GM21825 (cell line): ENCODE measurements at regions not wholly inside any gene's neighbourhood (a gene's known extent, or its start where the extent isn't known, plus 50 kb on each side); places are given as distances from the start of the nearest gene placed in this dataset.
"Not testable (repeated sequence)": the region's sequence is repeated elsewhere in the genome, so short reads cannot be mapped to it uniquely, and the experiment has no call there.

ENCODE experiments used
- ATAC-seq: cut with Tn5 transposase; IDR thresholded peaks from one replicate; pipeline ENCODE4 v1.9.1; 2021; ENCODE audit warnings: mild to moderate bottlenecking, moderate library complexity; ENCODE audit not compliant: unreplicated experiment

DNA sequence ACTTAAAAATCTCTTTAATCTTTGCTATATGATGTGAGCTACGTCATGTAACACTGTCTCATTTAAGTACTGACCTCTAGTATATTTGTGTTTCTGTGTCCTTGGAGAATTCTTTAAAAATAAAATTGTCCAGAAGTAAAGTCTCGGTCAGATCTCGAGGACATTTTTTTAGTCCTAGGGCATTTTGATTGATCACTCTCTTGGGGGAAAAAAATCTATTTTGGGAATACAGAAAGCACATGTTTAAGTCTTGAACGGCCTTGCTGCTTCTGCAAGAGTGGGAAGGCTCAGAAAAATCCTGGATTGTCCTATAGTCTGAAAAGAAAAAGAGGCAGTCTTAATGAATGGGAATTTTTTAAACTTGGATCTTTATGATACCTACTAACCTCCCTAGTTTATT is 234.3 kb downstream of the UTRN start:
- ATAC-seq: no peak

DNA sequence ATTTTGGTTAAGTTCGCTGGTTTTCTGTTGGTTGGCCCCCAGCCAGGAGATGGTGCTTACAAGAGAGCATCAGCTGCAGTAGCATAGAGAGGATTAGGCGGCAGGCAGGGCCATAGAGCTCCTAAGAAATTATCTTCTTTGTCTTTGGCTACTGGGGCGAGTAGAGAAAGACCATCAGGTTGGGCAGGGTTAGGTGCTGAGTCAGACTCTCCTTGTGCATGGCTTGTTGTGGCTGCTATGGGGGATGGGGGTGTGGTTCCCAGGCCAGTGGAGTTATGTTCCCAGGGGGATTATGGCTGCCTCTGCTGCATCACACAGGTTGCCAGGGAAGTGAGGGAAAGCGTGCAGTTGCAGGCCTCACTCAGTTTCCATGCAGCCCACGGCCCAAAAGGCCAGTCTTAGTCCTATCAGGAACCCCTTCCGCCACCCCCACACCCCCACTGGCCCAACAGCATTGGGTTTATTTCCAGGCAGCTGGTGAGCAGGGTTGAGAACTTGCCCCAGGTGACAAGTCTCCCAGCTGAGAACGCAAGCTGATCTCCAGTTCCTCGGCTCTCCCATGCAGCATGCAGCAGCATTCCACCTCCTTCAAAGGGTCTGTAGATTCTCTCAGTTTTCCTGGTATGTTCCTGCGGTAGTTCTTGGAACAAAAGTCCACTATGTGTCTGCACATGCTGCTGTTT is 243.7 kb downstream of the UTRN start:
- no peak for ATAC-seq

DNA sequence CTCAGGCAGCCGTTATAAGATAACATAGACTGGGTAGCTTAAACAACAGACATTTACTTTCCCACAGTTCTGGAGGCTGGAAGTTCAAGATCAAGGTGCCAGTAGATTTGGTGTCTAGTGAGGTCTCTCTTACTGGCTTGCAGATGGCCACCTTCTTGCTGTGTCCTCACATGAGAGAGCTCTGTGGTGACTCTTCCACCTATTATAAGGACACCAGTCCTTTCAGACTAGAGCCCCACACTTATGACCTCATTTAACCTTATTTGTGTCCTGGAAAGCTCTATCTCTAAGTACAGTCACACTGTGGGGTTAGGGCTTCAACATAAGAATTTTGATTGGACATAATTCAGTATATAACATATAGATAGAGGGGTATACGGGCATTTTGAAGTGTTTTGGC is 245.0 kb downstream of the UTRN start:
- no peak for ATAC-seq

DNA sequence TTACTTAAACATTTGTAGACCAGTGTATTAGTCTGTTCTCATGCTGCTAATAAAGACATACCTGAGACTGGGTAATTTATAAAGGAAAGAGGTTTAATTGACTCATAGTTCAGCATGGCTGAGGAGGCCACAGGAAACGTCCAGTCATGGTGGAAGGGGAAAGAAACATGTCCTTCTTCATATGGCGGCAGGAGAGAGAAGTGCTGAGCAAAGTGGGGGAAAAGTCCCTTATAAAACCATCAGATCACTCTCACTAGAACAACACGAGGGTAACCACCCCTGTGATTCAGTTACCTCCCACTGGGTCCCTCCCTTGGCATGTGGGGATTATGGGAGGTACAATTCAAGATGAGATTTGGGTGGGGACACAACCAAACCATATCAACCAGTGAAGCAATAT is 247.1 kb downstream of the UTRN start:
- not testable (repeated sequence) for ATAC-seq

DNA sequence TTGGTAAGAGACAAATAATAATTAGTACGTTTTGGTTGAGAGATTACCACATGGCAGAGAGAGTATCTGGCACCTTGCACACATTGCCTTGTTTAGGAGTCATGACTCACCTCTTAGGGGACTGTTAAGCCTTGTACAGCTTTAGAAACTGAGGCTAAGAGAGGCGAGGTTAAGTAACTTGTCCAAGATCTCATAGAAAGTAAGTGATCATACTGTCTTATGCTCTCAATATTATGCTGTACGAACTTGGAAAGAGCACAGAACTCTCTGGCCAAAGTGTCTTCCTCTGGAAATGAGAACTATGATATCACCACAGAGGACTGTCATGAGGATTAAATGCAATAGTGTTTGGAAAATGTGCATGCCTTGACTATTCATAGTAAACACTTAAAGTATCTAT is 249.0 kb downstream of the UTRN start:
- no peak for ATAC-seq

DNA sequence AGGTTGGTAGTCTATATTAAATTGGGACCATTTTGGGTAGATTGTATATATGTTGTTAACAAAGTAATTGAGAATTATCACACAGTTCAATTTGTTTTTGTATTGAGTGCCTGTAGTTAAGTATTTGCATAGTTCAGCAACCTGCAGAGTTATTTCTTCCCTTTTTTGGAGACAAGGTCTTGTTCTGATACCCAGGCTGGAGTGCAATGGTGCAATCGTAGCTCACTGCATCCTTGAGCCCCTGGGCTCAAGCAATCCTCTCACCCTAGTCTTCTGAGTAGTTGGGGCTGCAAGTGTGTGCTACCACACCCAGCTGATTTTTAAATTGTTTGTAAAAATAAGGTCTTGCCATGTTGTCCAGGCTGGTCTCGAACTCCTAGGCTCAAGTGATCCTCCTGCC is 250.5 kb downstream of the UTRN start:
- ATAC-seq: no peak

DNA sequence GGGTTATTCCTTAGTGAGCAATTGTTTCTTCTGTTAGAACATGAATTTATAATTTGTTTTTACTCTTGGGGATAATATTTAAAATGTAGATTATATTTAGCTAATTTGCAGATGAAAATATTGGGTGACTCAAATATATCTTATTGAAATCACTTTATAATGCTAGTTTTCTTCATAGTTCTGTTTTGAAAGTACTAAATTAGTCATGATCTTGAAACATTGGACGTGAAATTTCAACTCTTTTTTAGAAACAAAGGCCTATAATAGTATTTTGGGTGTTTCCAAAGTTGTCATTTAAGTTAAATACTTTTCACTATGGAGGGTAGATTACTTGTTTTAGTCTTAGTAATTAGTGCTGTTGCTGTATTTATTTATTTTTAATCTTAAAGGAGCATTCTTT is 250.9 kb downstream of the UTRN start:
- no peak for ATAC-seq

DNA sequence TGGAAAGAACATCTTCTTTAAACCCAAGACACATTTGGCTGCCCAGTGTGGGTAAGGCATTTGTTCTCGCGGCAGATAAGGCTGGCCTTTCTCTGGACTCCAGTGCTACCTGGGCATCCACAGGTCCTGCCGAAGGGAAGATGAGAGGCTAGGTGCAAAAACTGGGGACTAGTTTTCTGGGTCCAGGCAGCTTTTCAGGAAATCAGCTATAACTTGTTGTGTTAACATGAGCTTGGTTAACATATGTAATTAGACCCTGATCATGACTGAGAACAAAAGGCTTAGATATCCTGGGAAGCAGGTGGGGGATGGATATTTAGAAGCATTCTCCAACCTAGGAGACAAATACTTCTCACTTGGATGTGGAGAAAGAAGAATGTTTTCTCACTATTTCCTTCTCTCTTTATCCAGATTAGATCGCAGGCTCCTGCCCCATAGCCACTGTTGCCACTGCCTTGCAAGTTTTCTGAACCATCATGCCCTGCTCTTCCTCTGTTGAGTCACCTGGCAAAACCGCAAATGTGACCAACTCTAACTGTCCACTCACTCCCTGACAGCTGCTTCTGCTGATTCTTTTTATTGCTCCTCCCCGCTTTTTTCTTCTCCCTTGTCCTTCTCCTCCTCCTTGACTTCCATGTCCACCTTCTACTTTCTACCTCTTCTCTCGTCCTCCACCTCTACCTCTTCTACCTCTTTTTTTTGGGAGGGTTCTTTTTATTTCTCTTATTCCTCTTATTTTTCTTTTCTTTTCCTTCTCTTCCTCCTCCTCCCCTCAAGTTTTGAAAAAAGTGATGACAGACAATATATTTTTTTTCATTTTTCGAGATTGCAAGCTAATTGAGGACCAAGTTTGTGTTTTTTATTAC is 258.1 kb downstream of the UTRN start:
- no peak for ATAC-seq

DNA sequence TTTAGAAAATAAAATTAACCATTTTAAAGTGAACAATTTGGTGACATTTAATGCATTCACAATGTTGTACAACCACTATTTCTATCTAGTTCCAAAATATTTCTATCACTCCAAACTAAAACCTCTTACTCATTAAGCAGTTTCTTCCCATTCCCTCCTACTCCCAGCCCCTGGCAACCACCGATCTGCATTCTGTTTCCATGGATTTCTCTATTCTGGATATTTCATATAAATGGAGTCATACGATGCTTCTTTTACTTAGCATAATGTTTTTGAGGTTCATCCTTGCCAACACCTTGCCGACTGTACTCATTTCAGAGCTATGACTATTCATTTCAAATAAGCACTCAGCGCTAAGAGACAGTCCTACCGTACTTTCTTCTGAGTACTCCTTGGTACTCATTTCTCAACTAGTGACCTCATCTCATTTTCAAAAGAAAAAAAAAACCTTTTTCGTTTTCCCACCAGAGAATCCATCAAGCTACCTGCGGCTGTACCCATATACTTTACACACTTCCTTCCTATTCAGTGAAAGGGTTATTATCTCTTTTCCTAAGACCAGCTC is 259.2 kb downstream of the UTRN start:
- ATAC-seq: no peak

DNA sequence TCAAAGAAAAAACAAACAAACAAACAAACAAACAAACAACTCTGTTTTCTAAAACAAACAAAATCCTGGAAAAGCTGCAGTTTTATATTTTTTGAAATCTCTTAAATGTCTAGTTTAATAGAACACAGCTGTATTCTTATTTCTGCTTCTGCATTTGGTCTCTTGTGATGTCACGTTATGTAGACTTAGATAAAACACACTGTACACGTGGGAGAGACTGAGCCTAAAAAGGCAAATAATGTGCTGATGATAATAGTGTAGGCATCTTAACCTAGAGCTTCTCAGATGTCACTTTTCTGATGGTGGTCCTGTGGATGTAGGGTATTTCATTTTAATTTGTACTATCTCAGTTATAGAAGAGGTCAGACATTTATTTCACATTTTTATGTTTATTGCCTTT is 261.7 kb downstream of the UTRN start:
- no peak for ATAC-seq

DNA sequence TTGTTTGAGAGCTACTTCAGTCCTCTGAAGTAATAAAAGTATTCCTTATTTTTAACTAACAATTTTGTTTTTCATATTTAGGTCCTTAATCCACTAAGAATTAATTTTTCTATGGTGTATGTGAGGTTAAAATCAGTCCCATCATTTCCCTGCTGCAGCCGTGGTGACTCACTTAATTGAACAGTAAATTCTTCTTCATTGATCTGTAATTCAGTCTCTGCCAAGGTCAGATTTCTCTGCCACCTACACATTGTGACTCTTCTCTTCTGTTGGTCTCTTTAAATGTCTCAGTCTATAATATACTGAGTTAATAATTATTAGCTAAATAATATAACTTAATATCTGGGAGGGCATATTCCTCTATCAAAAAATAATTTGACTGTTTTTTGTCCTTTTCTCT is 262.3 kb downstream of the UTRN start:
- ATAC-seq: no peak

DNA sequence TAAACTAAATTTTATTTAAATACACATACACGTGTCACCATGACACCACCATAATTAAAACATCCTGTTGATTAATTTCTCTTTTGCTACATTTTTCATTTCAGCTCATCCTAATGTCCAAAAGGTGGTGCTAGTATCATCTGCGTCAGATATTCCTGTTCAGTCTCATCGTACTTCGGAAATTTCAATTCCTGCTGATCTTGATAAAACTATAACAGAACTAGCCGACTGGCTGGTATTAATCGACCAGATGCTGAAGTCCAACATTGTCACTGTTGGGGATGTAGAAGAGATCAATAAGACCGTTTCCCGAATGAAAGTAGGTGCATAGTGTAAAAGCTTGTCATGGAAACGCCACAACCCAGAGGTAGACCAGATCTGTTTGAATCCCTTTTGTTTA is 263.4 kb downstream of the UTRN start:
- no peak for ATAC-seq

DNA sequence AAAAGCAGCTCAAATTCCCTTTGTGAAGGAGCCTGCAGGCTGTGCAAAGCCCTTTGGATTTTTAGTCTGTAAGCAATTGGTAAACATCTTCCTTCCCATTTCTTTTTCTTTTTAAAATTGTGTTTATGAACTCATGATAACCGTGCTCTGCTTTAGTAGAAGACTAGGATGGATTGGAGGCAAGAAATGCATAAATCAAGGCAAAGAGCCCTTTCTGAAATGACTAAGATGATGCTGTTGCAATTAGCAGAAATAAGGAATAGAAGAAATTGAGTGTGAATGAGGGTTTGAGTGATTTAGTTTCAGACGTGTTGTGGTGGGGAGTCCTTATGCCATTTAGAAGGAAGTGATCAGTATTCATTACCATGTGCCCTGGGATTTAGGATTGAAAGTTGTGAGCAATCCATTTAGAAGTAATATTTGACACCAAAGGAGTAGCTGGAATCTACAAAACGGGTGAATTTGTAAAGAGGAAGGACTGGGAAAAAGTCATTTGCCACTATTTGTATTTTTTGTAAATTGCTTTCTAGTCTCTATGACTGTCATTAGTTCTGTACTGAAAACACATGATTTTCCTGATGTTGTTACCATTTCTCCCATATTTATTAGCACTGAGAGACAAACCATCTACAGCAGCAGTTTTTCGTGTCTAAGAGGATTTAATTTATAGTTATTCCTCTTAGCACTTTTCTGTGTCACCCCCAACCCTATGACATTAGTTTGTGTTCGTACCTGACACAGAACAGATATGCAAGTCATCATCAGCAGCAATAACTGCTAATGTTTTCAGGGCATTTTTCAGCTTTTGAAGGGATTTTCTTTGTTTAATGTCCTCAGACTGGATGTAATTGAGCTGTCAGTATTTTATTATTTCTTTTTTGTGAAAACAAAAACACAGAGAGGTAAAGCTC is 265.0 kb downstream of the UTRN start:
- no peak for ATAC-seq

DNA sequence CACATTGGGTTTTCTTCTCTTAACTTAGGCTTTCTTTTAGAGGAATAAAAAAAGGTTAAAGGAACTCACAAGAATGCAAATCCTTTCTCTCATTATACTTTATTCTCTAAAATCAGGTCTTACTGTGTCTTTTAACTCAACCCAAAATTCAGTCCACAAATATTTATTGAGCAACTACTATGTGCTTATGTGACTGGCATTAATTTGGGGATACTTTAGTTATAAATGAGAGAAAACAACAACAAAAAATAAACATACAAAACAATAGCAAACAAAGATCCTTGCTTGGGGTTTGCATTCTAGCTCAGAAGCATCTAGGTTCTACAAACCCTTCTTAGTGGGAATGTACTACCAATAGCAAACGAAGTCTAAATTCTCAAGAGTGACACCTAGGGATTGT is 266.2 kb downstream of the UTRN start:
- ATAC-seq: no peak

DNA sequence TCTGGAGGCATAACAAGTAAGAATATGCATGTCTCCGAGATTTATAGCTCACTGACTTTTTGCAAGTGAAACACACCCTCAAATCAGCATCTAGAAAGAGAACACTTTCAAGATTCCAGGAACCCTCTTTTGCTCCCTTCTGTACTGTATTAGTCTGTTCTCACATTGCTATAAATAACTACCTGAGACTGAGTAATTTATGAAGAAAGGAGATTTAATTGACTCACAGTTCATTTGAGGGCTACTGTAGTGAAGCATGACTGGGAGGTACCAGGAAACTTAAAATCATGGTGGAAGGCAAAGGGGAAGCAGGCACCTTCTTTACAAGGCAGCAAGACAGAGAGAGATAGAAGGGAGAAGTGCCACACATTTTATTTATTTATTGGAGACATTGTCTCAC is 269.9 kb downstream of the UTRN start:
- no peak for ATAC-seq

DNA sequence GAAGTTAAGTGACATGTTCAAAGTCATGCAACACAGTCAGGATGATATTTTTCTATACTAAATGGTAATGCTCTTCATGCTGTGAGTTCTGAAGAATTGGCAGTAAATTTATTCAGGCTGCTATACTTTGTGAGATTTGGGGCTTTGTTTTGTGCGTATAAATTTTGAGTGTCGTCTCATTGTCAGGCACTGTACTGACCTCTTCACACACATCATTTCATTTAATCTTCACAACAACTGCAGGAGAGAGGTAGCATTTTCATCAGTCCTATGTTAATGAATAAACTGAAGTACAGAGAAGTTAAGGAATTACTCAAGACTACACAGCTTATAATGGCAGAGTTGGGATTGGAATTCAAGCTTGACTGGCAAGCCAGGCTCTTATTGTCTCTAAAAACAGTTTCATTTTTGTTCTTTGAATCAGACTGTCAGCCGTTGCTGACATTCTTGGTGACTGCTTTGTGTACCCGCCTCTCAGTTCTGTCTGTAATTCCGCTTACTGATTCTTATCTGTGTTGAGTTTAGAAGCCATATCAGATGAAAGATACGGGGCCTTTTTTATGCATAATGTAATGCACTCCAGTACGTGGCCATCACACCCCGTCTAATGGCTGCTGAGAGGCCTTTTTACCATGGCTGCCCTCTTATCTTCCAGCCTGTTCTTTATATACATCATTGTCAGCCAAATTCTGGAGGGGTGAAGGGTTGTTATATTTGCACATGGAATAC is 274.9 kb downstream of the UTRN start:
- no peak for ATAC-seq

DNA sequence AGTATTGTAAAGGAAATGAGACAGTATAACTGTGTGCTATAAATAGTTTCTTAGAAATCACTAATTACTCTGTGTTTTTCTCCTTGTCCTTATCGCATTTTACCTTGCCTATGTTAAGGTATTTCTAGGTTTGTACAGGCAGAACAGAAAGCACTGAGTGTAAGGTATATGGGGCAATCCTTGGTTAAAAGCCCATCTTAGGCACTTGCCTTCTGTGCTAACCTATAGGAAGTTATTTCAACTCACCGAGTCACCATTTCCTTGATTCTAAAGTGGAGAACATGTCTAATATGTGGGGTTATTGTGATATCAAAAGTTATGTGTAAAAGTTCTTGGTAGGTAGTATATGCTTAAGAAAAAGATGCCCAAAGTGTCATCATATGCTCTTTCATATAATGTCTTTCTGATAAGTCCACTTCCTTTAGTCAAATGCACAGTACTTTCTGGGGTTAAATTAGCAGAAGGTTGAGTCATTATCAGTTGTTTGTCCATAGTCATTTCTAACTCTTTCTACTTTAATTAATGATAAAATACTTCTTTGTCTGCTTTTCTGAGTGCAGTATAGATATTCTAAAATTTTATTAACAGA is 276.4 kb downstream of the UTRN start:
- ATAC-seq: no peak

DNA sequence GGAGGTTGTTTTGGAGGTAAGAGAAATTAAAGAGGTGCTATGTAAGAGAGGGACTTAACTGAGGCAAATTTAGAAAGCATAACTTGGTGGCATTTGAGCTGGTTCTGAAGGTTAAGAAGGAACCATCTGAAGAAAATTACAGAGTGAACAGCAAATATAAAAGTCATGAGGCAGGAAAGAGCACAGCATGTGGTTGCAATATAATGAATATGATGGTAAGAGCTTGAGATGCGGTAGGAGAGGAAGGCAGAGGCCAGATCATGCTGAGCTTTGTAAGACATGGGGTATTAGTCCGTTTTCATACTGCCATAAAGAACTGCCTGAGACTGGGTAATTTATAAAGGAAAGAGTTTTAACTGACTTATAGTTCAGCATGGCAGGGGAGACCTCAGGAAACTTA is 279.1 kb downstream of the UTRN start:
- ATAC-seq: no peak

DNA sequence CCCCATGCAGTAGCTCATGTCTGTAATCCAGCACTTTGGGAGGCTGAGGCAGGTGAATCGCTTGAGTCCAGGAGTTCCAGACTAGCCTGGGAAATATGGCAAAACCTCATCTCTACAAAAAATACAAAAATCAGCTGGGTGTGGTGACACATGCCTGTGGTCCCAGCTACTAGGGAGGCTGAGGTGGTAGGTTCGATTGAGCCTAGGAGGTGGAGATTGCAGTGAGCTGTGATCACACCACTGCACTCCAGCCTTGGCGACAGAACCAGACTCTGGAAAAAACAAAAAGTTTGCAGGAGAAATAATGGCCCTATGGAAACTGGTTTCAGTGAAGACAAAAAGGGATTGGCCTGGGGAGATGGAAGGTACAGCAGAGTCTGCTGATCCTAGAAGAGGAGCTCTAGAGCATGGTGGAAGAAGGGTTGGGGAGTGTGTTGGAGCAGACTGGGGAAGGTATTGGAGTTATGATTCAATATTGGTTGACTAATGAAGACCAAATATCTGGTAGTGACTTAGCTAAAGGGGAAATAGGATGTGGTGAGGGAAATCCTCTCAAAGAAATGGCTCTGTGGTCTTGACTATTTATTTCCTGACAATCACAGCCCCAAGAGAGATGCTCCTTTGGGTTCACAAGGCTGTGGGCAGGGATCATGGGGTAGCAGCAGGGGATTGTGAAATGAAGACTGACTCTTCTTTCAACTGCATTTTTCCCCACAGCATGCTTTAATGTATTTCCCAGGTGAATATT is 281.9 kb downstream of the UTRN start:
- ATAC-seq: no peak
